GM18505 (cell line): ENCODE measurements at regions not wholly inside any gene's neighbourhood (a gene's known extent, or its start where the extent isn't known, plus 50 kb on each side); places are given as distances from the start of the nearest gene placed in this dataset.
"Not testable (repeated sequence)": the region's sequence is repeated elsewhere in the genome, so short reads cannot be mapped to it uniquely, and the experiment has no call there.

Experiments
- ATAC-seq: cut with Tn5 transposase; IDR thresholded peaks from one replicate; pipeline ENCODE4 v1.9.1; 2021; ENCODE audit not compliant: unreplicated experiment
- POLR2A ChIP-seq: IDR thresholded peaks from 4 replicates; pipeline ENCODE4 v1.6.1; 2011; ENCODE audit warnings: borderline replicate concordance; ENCODE audit not compliant: insufficient read depth, insufficient read length; ENCODE audit errors: extremely low read depth

DNA sequence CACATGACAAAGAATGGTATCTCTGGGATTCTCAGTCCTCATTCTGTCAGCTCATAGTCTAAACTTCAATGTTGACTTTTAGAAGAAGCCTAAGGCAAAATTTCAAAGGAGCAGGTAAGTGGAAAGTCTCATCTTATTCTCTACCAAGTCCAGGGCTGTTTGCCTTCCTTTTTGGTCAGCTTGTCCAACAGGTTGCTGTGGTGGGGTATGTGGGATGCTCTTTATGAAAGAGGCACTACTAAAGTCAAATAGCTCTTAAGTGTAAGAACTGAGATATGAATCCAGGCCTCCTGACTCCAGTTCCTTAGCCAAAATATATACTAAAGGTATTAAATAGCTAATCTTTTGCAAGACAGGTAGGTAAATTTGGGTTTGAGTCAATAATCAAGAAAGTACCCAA, 540.6 kb upstream of the SPRY2 start:
- ATAC-seq: no peak
- no peak for TF ChIP-seq POLR2A

DNA sequence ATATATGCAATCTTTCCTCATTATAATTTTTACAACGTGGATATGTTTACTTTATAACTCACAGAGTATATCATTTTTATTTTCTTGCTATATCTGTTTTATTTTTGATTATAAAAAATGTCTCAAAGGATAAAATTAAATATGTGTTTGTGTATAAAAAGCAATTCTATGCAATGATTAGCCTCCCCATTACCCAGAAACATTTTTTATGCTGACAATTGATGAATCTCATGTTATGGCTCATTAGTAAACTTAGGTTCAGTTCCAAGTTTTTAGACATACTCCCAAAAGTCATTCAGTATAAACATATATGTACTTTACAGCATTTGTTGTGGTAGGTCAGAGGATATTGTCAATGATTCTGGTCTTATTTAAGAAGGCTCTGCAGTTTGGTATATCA, 540.1 kb upstream of the SPRY2 start:
- TF ChIP-seq POLR2A: no peak
- no peak for ATAC-seq

DNA sequence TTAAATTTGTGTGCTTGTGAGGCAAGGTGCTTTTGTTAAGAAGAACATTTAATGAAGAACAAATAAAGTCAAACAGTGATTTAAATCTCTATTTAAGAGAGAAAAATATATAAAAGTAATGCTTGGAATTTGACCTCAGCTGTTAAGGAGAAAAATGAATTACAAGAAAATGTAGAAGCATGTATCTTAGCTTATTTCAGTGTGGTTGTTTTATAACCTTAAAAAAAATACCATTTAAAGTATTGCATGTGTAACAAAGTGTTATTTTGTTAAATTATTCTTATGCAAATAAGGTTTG, 537.0 kb upstream of the SPRY2 start:
- no peak for TF ChIP-seq POLR2A

DNA sequence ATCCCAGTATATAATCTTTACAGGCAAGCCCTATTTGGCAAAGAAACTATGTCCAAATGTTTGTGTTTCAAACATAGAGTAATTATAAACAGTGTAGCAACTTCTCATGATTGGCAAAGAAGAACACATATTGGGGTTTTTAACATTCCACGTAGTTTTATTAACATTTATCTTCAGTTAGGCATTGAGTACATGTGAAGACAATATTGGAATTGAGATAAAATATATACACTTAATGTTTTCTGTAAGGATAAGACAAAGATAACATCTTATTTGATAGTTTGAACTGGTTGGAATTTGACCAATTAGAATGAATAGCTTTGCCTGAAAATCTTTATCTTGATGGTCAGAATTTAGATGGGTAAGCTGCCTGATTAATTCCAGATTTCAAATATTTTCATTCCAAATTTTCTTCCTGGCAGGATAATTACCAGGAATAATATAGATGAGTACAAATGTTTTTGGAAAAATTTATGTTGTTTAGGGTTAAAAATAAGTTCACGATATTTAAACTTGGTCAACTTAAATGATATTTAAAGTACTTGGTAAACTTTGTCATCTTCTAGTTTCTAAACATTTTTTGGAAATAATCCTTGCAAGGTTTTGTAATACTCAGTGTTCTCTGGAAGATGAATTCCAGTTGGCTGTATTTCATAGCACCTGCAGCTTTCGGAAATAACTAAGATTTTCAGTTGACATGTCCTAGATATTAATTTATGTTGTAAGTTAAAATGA, 536.5 kb upstream of the SPRY2 start:
- no peak for ATAC-seq
- TF ChIP-seq POLR2A: no peak

More for the DNA sequence above, 537.0 kb upstream of the SPRY2 start:
- no peak for ATAC-seq

DNA sequence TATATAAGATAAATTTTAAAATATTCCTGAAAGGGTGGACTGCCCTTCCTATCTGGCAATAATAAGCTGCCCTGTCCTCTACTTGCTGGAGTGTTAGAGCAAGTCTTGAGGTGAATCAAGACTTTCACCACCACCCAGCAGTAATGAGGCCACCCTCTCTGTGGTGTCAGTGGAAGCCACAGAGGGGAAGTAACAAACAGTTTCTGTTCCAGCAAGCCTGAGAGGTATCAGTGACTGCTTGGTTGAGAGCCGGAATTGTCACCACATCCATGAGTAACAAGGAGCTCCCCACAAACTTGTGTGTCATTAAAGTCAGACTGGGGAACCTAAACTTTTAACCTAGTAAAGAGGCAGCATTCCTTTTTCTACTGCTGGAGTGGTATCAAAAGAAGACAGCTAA, 532.7 kb upstream of the SPRY2 start:
- peak; percentile 53 for ATAC-seq
- TF ChIP-seq POLR2A: no peak

DNA sequence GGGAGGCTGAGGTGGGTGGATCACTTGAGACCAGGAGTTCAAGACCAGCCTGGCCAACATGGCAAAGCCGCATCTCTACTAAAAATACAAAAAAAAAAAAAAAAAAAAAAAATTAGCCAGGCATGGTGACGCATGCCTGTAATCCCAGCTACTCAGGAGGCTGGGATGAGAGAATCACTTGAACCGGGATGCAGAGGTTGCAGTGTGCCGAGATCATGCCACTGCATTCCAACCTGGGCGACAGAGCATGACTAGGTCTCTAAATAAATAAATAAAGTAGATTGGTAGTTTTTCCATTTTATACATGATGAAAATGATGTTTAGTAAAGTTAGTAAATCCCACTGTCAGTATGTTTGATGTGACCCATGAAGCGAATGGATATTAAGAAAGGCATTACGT, 531.0 kb upstream of the SPRY2 start:
- not testable (repeated sequence) for ATAC-seq

DNA sequence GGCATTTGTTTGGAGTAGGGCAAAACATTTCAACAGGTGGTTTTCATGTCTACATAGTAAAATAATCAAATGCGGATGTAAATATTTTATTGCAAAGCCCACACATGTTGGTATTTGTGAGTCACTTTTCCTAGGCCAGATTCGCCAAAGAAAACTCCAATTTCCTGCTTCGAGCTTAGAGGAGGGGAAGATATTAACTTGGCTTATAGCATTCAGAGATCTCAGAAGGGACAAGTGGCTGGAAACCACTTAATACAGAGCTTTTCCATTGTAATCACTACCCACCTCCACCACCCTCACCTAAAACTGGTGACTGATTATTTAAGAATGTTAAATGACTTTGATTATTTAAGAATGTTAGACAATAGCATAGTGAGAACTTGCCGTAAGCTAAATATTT, 530.6 kb upstream of the SPRY2 start:
- no peak for ATAC-seq

DNA sequence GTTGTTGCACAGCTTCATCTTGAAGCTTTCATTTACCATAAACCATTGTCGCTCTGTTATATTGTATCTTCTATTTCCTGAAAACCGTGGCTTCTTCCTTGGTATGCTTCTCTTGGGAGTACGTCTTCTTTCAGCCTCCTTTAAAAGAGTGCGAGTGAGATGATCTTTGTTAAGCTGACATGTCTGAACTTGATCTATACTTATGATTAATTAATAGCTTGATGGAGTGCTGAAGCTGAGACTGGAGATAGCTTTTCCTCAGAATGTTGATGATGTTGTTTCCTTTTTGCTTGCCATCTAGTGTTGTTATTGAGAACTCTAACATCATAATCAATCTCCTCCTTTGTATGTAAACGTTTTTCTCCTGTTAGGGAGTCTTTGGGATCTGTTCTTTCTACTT, 529.3 kb upstream of the SPRY2 start:
- ATAC-seq: no peak
- TF ChIP-seq POLR2A: no peak

More for the DNA sequence above, 530.6 kb upstream of the SPRY2 start:
- TF ChIP-seq POLR2A: no peak

DNA sequence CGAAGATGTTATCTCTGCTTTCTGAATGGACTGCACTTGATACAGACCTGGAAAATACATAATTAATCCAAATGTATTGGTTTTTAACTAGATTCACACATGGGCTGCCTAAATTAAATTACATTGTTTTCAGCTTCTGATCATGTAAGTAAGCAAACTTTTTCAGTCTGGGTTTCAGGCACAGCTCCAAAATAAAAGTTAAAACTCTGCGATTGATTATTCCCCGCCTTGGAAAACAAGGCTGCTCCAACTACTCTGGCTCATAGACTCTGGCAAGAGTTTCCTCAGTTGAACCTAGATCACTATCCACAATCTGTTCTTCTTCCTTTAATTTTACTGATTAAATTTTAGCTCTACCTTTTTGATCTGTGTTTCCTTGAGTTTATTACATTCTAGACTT, 526.0 kb upstream of the SPRY2 start:
- TF ChIP-seq POLR2A: no peak
- no peak for ATAC-seq

DNA sequence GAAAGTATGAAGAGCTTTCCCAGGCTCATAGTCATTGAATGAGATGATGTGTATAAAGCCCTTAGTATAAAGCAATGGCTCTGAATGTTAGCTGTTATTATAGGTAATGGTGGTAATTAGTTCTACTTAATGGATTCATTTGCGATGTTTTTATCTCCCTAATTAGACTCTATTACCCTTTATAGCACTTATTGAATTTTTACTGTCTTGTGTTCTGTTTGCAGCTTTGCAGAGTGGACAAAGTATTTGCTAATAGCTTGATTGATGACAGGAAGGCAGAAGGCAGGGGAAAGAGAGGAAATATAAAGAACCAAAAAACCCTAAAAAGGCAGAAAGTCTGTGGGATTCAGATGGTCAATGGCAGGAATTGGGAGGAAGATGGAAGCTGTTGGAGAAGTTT, 524.4 kb upstream of the SPRY2 start:
- TF ChIP-seq POLR2A: no peak
- ATAC-seq: no peak

DNA sequence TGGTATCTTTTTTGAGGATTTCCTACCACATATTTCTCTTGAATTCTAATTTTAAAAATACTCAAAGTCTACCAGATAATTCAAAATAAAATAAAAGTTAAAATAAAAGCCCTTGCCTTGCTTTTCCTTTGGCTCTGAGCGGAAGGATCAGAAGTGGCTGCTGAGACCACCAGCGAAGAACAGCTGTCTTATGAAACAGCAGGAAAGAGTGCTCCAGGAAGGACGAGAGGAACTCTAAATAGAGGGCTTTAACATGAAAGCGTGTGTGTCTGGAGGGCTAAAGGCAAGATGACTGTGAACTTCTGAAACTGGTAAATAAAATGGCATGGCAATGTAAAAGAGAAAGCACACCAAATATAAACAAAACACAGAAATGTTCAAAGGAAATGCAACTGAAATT, 521.5 kb upstream of the SPRY2 start:
- no peak for TF ChIP-seq POLR2A
- ATAC-seq: no peak

DNA sequence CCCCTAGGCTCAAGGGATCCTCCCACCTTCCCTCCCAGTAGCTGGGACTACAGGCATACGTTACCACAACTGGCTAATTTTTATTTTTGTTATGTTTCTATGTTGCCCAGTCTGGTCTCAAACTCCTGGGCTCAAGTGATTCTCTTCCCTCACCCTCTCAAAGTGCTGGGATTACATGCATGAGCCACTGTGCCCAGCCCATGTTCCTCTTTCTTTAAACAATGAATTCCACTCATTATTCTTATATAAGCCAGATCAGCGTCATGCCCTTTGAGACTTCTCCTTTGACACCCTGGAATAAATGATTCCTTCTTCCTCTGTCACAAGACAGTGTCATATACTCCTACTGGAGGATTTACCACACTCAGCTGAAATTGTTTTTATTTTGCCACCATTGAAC, 519.9 kb upstream of the SPRY2 start:
- TF ChIP-seq POLR2A: no peak
- ATAC-seq: no peak

DNA sequence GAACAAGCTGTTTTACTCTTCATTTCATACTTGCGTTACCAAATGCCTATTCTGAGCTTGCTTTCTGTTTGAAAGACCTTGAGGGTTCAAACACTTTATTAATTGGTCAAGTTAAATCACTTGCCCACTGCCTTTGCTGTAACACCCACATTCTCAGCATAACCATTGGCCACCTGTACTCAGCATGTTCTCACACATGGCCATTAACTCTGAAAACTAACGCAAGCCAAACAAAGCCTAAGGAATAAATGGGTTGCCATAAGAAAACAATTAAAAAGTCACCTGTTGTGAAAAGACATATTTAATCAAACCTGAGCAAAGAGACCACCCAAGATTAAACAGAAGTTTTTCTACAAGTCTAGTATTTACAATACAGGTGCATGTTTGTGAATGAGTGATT, 517.2 kb upstream of the SPRY2 start:
- no peak for ATAC-seq
- no peak for TF ChIP-seq POLR2A

DNA sequence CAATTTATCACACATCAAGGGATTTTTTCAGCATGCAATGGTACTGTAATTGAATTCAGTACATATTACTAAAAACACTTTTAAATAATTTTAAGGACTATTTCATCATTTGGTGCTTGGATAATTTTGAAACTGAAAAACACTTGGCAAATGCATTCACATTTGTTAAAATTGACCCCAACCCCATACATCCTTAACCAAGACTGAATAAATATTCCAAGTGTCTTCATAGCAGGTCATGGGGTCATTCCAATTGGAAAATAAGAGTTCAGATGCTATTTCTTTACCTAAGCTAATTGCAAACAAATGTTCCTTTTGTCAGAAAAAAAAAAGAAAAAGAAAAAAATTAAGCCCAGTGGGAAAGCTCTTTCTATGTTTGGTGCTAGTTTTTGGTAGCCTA, 516.4 kb upstream of the SPRY2 start:
- no peak for ATAC-seq
- TF ChIP-seq POLR2A: no peak

DNA sequence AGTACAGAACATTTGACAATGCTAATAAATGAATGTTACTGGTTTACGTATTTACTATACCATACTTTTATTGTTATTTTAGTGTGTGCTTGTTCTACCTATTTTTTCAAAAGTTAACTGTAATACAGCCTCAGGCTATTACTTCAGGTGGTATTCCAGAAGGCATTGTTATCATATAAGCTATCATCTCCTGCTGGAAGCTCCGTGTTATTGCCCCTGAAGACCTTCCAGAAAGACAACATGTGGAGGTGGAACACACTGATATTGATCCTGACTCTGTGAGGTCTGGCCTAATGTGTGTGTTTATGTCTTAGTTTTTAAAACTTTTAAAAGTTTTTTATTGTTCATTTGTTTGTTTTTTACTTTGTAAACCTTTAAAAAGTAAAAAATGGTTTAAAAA, 509.8 kb upstream of the SPRY2 start:
- no peak for ATAC-seq
- no peak for TF ChIP-seq POLR2A
